Nephron progenitor cell (in vitro differentiated cells): ENCODE measurements at regions not wholly inside any gene's neighbourhood (a gene's known extent, or its start where the extent isn't known, plus 50 kb on each side); places are given as distances from the start of the nearest gene placed in this dataset.

Source experiments
- DNase-seq: peaks from one replicate; pipeline ENCODE4 v3.0.0; 2021
- H3K27ac Mint-ChIP-seq: 2 replicates; pipeline ENCODE4 v1.8.0; 2021; ENCODE audit warnings: mild to moderate bottlenecking, moderate library complexity, mixed read lengths
- H3K27me3 Mint-ChIP-seq: 2 replicates; pipeline ENCODE4 v1.8.0; 2021; ENCODE audit warnings: mild to moderate bottlenecking, low read depth, mixed read lengths; ENCODE audit not compliant: poor library complexity
- H3K36me3 Mint-ChIP-seq: 2 replicates; pipeline ENCODE4 v1.8.0; 2021; ENCODE audit warnings: low read depth, mixed read lengths
- H3K4me1 Mint-ChIP-seq: 2 replicates; pipeline ENCODE4 v1.8.0; 2021; ENCODE audit warnings: mixed read lengths
- H3K4me3 Mint-ChIP-seq: 2 replicates; pipeline ENCODE4 v1.8.0; 2021; ENCODE audit warnings: mild to moderate bottlenecking, moderate library complexity, mixed read lengths
- H3K9me3 Mint-ChIP-seq: 2 replicates; pipeline ENCODE4 v1.8.0; 2021; ENCODE audit warnings: mild to moderate bottlenecking, moderate library complexity, mixed read lengths
- TF ChIP-seq, protein P1 (sequence below): fragments of 200-600 bp; sonication (generic); IDR thresholded peaks from 2 replicates; pipeline ENCODE4 v1.5.0; 2021; ENCODE audit warnings: antibody characterized with exemption

DNA sequence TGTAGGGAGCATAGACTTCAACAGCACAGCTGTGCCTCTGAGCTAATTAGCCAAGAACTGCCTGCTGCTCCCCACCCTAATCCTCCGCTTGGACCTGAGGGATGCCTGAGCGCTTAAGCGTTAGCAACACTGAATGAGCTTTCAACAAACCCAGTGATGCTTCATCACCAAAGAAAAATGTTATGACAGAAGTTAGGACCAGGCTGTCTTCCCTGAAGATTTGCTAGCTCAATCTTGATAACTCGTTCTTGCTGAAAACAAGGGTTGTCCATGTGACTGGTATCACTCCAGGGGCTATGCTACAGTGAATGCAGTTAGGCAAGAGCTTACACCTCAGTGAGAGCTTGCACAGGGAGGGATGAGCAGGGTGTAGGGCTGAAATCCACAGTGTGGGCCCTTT is 190.7 kb upstream of the SIX2 start:
- DNase-seq = no peak
- H3K9me3 Mint-ChIP-seq = peaks cover 37% of the 10 kb centered on the region
- peaks cover 20% of the 10 kb centered on the region for H3K27me3 Mint-ChIP-seq
- no peak overlapping the region for H3K27ac Mint-ChIP-seq
- no peak overlapping the region for H3K4me3 Mint-ChIP-seq
- peaks cover 9% of the 10 kb centered on the region for H3K36me3 Mint-ChIP-seq
- TF ChIP-seq, protein P1, sequence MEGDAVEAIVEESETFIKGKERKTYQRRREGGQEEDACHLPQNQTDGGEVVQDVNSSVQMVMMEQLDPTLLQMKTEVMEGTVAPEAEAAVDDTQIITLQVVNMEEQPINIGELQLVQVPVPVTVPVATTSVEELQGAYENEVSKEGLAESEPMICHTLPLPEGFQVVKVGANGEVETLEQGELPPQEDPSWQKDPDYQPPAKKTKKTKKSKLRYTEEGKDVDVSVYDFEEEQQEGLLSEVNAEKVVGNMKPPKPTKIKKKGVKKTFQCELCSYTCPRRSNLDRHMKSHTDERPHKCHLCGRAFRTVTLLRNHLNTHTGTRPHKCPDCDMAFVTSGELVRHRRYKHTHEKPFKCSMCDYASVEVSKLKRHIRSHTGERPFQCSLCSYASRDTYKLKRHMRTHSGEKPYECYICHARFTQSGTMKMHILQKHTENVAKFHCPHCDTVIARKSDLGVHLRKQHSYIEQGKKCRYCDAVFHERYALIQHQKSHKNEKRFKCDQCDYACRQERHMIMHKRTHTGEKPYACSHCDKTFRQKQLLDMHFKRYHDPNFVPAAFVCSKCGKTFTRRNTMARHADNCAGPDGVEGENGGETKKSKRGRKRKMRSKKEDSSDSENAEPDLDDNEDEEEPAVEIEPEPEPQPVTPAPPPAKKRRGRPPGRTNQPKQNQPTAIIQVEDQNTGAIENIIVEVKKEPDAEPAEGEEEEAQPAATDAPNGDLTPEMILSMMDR = no peak
- no peaks in the 10 kb centered on the region for H3K4me1 Mint-ChIP-seq

DNA sequence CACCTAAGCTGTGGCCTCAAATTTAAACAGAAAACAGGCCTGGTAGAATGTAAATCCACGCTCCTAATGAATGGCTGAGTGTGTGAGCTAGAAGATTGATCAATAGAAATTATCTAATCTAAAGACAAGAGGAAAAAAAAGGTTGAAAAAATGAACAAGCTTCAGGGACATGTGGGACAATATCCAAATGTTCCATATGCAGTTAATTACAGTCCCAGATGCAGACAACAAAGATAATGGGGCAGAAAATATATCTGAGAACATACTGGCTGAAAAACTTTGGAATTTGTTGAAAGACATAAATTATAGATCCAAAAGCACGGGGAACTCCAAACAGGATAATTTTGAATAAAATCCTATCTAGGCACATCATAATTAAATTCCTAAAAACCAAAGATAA is 186.7 kb upstream of the SIX2 start:
- H3K27me3 Mint-ChIP-seq = peaks cover 13% of the 10 kb centered on the region
- H3K4me3 Mint-ChIP-seq = no peak overlapping the region
- peaks cover 9% of the 10 kb centered on the region for H3K9me3 Mint-ChIP-seq
- H3K27ac Mint-ChIP-seq = no peak overlapping the region
- peaks cover 5% of the 10 kb centered on the region for H3K36me3 Mint-ChIP-seq
- TF ChIP-seq, protein P1 = no peak
- no peak for DNase-seq
- H3K4me1 Mint-ChIP-seq = peaks cover 12% of the 10 kb centered on the region

DNA sequence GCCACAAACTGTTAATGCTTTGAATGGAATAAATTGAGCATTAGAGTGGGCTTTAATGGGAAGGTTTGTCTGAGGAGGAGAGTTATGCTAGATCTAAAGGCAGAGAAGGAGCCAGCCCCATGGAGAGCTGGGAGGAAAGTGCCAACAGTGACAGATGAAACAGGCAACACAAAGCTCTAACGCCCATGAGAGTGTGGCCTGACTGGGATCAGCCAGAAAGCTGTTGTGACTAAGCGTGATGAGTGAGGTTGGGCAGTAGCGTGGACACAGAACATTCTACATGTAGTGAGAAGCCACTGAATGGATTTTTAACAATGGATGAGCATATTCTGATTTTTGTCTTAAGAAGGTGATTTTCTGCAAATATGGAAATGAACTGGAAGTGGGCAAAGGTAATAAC is 185.3 kb upstream of the SIX2 start:
- Mint-ChIP-seq H3K9me3 (peaks cover 9% of the 10 kb centered on the region), H3K4me3 (no peak overlapping the region), H3K27ac (no peak overlapping the region), H3K36me3 (peaks cover 5% of the 10 kb centered on the region), H3K27me3 (peaks cover 13% of the 10 kb centered on the region), H3K4me1 (peaks cover 21% of the 10 kb centered on the region)
- DNase-seq = no peak
- TF ChIP-seq, protein P1 = no peak

DNA sequence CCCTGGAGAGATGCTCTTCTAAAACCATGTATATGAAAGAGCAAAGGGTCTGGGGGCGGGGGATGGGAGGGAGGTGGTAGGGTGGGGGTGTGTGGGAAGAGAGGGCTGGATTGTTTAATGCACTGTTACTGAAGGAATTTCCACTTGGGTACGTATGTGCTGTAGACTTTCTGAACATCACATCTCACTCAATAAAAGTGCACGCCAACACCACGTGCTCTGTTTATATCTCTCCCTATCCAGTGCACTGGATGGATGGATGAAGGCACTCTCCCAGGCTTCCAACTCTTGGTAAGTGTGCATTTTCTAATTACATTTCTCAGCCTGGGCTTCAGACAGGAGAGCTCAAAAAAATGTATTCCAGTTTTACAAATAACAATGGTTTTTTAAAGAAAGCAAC is 184.3 kb upstream of the SIX2 start:
- H3K4me3 Mint-ChIP-seq = no peak overlapping the region
- H3K27ac Mint-ChIP-seq = no peak overlapping the region
- peaks cover 5% of the 10 kb centered on the region for H3K36me3 Mint-ChIP-seq
- peaks cover 16% of the 10 kb centered on the region for H3K27me3 Mint-ChIP-seq
- TF ChIP-seq, protein P1 = no peak
- no peak for DNase-seq
- H3K4me1 Mint-ChIP-seq = peaks cover 21% of the 10 kb centered on the region
- H3K9me3 Mint-ChIP-seq = peaks cover 9% of the 10 kb centered on the region

DNA sequence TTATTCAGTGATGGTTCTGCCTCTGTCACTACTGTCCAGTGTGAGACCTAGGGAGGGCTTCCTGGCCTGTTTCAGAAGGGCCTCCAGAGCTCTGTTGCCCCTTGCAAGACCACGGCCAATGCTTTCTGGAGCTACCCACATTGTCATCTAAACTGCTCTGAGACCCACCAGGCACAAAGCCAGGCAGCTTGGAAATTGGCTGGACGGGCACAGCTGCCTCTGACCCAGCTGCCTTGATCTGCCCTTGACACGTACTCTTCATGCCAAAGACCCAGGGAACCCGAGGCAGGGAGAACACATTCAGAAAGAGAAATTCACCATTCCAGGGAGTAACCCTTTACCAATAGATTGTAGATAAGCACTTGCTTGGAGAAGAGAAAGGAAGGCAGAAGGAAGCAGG is 183.7 kb upstream of the SIX2 start:
- Mint-ChIP-seq H3K4me3 (no peak overlapping the region), H3K4me1 (peaks cover 21% of the 10 kb centered on the region), H3K9me3 (peaks cover 9% of the 10 kb centered on the region), H3K27ac (no peak overlapping the region), H3K36me3 (peaks cover 5% of the 10 kb centered on the region), H3K27me3 (peaks cover 16% of the 10 kb centered on the region)
- TF ChIP-seq, protein P1 = no peak
- no peak for DNase-seq

DNA sequence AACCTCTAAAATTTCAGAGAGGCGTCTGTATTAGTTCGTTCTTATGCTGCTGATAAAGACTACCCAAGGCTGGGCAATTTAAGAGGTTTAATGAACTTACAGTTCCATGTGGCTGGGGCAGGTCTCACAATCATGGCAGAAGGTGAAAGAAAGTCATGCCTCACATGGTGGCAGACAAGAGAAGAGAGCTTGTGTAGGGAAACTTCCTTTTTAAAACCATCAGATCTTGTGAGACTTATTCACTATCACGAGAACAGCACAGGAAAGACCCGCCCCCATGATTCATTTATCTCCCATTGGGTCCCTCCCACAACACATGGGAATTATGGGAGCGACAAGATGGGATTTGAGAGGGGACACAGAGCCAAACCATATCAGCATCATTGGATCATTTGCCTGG is 183.2 kb upstream of the SIX2 start:
- no peak for DNase-seq
- Mint-ChIP-seq H3K27me3 (peaks cover 21% of the 10 kb centered on the region), H3K4me3 (no peak overlapping the region), H3K27ac (no peak overlapping the region), H3K9me3 (peaks cover 4% of the 10 kb centered on the region), H3K36me3 (peaks cover 5% of the 10 kb centered on the region), H3K4me1 (peaks cover 21% of the 10 kb centered on the region)
- TF ChIP-seq, protein P1 = no peak
